ENCODE measurements at regions not wholly inside any gene's neighbourhood (a gene's known extent, or its start where the extent isn't known, plus 50 kb on each side); places are given as distances from the start of the nearest gene placed in this dataset.
A peak's percentile ranks its signal among the peaks of the same experiment; 100 is the strongest.

- H3K27ac Mint-ChIP-seq, result no peak overlapping the region
- no peaks in the 10 kb centered on the region for H3K9me3 Mint-ChIP-seq
- H3K4me3 Mint-ChIP-seq, result no peak overlapping the region
- no peaks in the 10 kb centered on the region for H3K4me1 Mint-ChIP-seq (ENCODE audit: low read depth)
- no peaks in the 10 kb centered on the region for H3K36me3 Mint-ChIP-seq (ENCODE audit: low read depth)
- H3K27me3 Mint-ChIP-seq (ENCODE audit: low read depth), result peaks cover 27% of the 10 kb centered on the region
Observed at GRCh38 chr15:85847031-85847430, 52.3 kb upstream of the KLHL25 start.

- no peaks in the 10 kb centered on the region for H3K36me3 Mint-ChIP-seq (ENCODE audit: low read depth)
- no peak overlapping the region for H3K4me3 Mint-ChIP-seq
- no peaks in the 10 kb centered on the region for H3K9me3 Mint-ChIP-seq
- H3K27me3 Mint-ChIP-seq (ENCODE audit: low read depth), result peaks cover 34% of the 10 kb centered on the region
- H3K27ac Mint-ChIP-seq, result no peak overlapping the region
- H3K4me1 Mint-ChIP-seq (ENCODE audit: low read depth), result peaks cover 1% of the 10 kb centered on the region
Observed at GRCh38 chr15:85849946-85850345, 55.2 kb upstream of the KLHL25 start.

- H3K27me3 Mint-ChIP-seq (ENCODE audit: low read depth), result peaks cover 29% of the 10 kb centered on the region
- H3K27ac Mint-ChIP-seq, result no peak overlapping the region
- H3K4me3 Mint-ChIP-seq, result no peak overlapping the region
- no peaks in the 10 kb centered on the region for H3K9me3 Mint-ChIP-seq
- H3K4me1 Mint-ChIP-seq (ENCODE audit: low read depth), result peaks cover 1% of the 10 kb centered on the region
- H3K36me3 Mint-ChIP-seq (ENCODE audit: low read depth), result no peaks in the 10 kb centered on the region
Observed at GRCh38 chr15:85852969-85853368, 58.2 kb upstream of the KLHL25 start.

- H3K9me3 Mint-ChIP-seq, result no peaks in the 10 kb centered on the region
- peaks cover 37% of the 10 kb centered on the region for H3K27me3 Mint-ChIP-seq (ENCODE audit: low read depth)
- H3K36me3 Mint-ChIP-seq (ENCODE audit: low read depth), result no peaks in the 10 kb centered on the region
- H3K27ac Mint-ChIP-seq, result no peak overlapping the region
- no peak overlapping the region for H3K4me3 Mint-ChIP-seq
- H3K4me1 Mint-ChIP-seq (ENCODE audit: low read depth), result peaks cover 7% of the 10 kb centered on the region
Observed at GRCh38 chr15:85854345-85855097, 59.8 kb upstream of the KLHL25 start.

- Mint-ChIP-seq H3K36me3 (ENCODE audit: low read depth) (no peaks in the 10 kb centered on the region), H3K9me3 (no peaks in the 10 kb centered on the region), H3K4me3 (peak overlapping the region; percentile 57), H3K27ac (no peak overlapping the region), H3K27me3 (ENCODE audit: low read depth) (peaks cover 30% of the 10 kb centered on the region), H3K4me1 (ENCODE audit: low read depth) (peaks cover 7% of the 10 kb centered on the region)
Observed at GRCh38 chr15:85858586-85859375, 64.1 kb upstream of the KLHL25 start.

- H3K9me3 Mint-ChIP-seq, result no peaks in the 10 kb centered on the region
- peaks cover 5% of the 10 kb centered on the region for H3K4me1 Mint-ChIP-seq (ENCODE audit: low read depth)
- H3K36me3 Mint-ChIP-seq (ENCODE audit: low read depth), result no peaks in the 10 kb centered on the region
- H3K4me3 Mint-ChIP-seq, result no peak overlapping the region
- H3K27ac Mint-ChIP-seq, result no peak overlapping the region
- peaks cover 24% of the 10 kb centered on the region for H3K27me3 Mint-ChIP-seq (ENCODE audit: low read depth)
Observed at GRCh38 chr15:85859671-85860070, 64.9 kb upstream of the KLHL25 start.

GRCh38 chr15:85860394-85861161 lies 65.9 kb upstream of the KLHL25 start:
- no peaks in the 10 kb centered on the region for H3K36me3 Mint-ChIP-seq (ENCODE audit: low read depth)
- H3K9me3 Mint-ChIP-seq, result no peaks in the 10 kb centered on the region
- peaks cover 29% of the 10 kb centered on the region for H3K27me3 Mint-ChIP-seq (ENCODE audit: low read depth)
- H3K4me3 Mint-ChIP-seq, result no peak overlapping the region
- peaks cover 5% of the 10 kb centered on the region for H3K4me1 Mint-ChIP-seq (ENCODE audit: low read depth)
- H3K27ac Mint-ChIP-seq, result no peak overlapping the region

GRCh38 chr15:85865070-85865684 lies 70.5 kb upstream of the KLHL25 start:
- no peaks in the 10 kb centered on the region for H3K9me3 Mint-ChIP-seq
- H3K4me3 Mint-ChIP-seq, result no peak overlapping the region
- peaks cover 28% of the 10 kb centered on the region for H3K27me3 Mint-ChIP-seq (ENCODE audit: low read depth)
- H3K27ac Mint-ChIP-seq, result no peak overlapping the region
- H3K36me3 Mint-ChIP-seq (ENCODE audit: low read depth), result no peaks in the 10 kb centered on the region
- H3K4me1 Mint-ChIP-seq (ENCODE audit: low read depth), result no peaks in the 10 kb centered on the region

GRCh38 chr15:85867250-85867649 lies 72.5 kb upstream of the KLHL25 start:
- no peaks in the 10 kb centered on the region for H3K4me1 Mint-ChIP-seq (ENCODE audit: low read depth)
- H3K27ac Mint-ChIP-seq, result no peak overlapping the region
- H3K4me3 Mint-ChIP-seq, result no peak overlapping the region
- peaks cover 28% of the 10 kb centered on the region for H3K27me3 Mint-ChIP-seq (ENCODE audit: low read depth)
- H3K9me3 Mint-ChIP-seq, result no peaks in the 10 kb centered on the region
- no peaks in the 10 kb centered on the region for H3K36me3 Mint-ChIP-seq (ENCODE audit: low read depth)

- Mint-ChIP-seq H3K27ac (no peak overlapping the region), H3K4me1 (ENCODE audit: low read depth) (no peaks in the 10 kb centered on the region), H3K36me3 (ENCODE audit: low read depth) (no peaks in the 10 kb centered on the region), H3K9me3 (no peaks in the 10 kb centered on the region), H3K27me3 (ENCODE audit: low read depth) (peaks cover 31% of the 10 kb centered on the region), H3K4me3 (no peak overlapping the region)
Observed at GRCh38 chr15:85869124-85869523, 74.4 kb upstream of the KLHL25 start.

- H3K9me3 Mint-ChIP-seq, result no peaks in the 10 kb centered on the region
- no peaks in the 10 kb centered on the region for H3K36me3 Mint-ChIP-seq (ENCODE audit: low read depth)
- H3K27me3 Mint-ChIP-seq (ENCODE audit: low read depth), result peaks cover 27% of the 10 kb centered on the region
- H3K4me1 Mint-ChIP-seq (ENCODE audit: low read depth), result no peaks in the 10 kb centered on the region
- no peak overlapping the region for H3K4me3 Mint-ChIP-seq
- H3K27ac Mint-ChIP-seq, result no peak overlapping the region
Observed at GRCh38 chr15:85870216-85871014, 75.7 kb upstream of the KLHL25 start.

GRCh38 chr15:85871545-85871944 lies 76.8 kb upstream of the KLHL25 start:
- Mint-ChIP-seq H3K36me3 (ENCODE audit: low read depth) (no peaks in the 10 kb centered on the region), H3K9me3 (no peaks in the 10 kb centered on the region), H3K27ac (no peak overlapping the region), H3K4me3 (no peak overlapping the region), H3K27me3 (ENCODE audit: low read depth) (peaks cover 17% of the 10 kb centered on the region), H3K4me1 (ENCODE audit: low read depth) (no peaks in the 10 kb centered on the region)

- Mint-ChIP-seq H3K27me3 (ENCODE audit: low read depth) (peaks cover 14% of the 10 kb centered on the region), H3K4me1 (ENCODE audit: low read depth) (no peaks in the 10 kb centered on the region), H3K27ac (no peak overlapping the region), H3K36me3 (ENCODE audit: low read depth) (no peaks in the 10 kb centered on the region), H3K4me3 (no peak overlapping the region), H3K9me3 (no peaks in the 10 kb centered on the region)
Observed at GRCh38 chr15:85872125-85872524, 77.4 kb upstream of the KLHL25 start.

GRCh38 chr15:85874236-85874635 lies 79.5 kb upstream of the KLHL25 start:
- Mint-ChIP-seq H3K27me3 (ENCODE audit: low read depth) (peaks cover 11% of the 10 kb centered on the region), H3K27ac (no peak overlapping the region), H3K4me3 (no peak overlapping the region), H3K36me3 (ENCODE audit: low read depth) (no peaks in the 10 kb centered on the region), H3K9me3 (no peaks in the 10 kb centered on the region), H3K4me1 (ENCODE audit: low read depth) (no peaks in the 10 kb centered on the region)

All from T-helper 1 cell treated with Interleukin-12 subunit alpha and Interleukin-12 subunit beta and Interleukin-4 antibody, amounts not matched to agents 30 μg/mL and 1 μg/mL, for 36 hours (primary cell).